RWPE2 (cell line): ENCODE measurements at regions not wholly inside any gene's neighbourhood (a gene's known extent, or its start where the extent isn't known, plus 50 kb on each side); places are given as distances from the start of the nearest gene placed in this dataset.

ENCODE experiments used
- ATAC-seq: fragments of 200-7000 bp; cut with Tn5 transposase; 3 replicates; pipeline ENCODE4 v1.9.1; 2021; ENCODE audit warnings: low read depth
- DNase-seq: peaks from one replicate; pipeline ENCODE4 v3.0.0-alpha.2; 2020; ENCODE audit warnings: low spot score
- H3K27ac ChIP-seq: fragments of 450-650 bp; 2 replicates; pipeline ENCODE4 v1.5.1; 2017; ENCODE audit warnings: mild to moderate bottlenecking; ENCODE audit not compliant: poor library complexity, severe bottlenecking
- H3K27me3 ChIP-seq: fragments of 250-450 bp; sonication (Bioruptor Pico); 2 replicates; pipeline ENCODE4 v1.5.1; 2021; ENCODE audit warnings: mild to moderate bottlenecking, moderate library complexity; ENCODE audit not compliant: insufficient read depth, poor library complexity, severe bottlenecking
- H3K36me3 ChIP-seq: fragments of 250-450 bp; sonication (Bioruptor Pico); 2 replicates; pipeline ENCODE4 v1.5.1; 2020; ENCODE audit warnings: low read depth, mild to moderate bottlenecking, moderate library complexity
- H3K4me1 ChIP-seq: fragments of 250-450 bp; sonication (Bioruptor Pico); 2 replicates; pipeline ENCODE4 v1.5.1; 2021; ENCODE audit warnings: mild to moderate bottlenecking, moderate library complexity; ENCODE audit not compliant: insufficient read depth, poor library complexity, severe bottlenecking
- H3K4me3 ChIP-seq: fragments of 250-450 bp; sonication (Bioruptor Pico); 2 replicates; pipeline ENCODE4 v1.5.1; 2021; ENCODE audit warnings: mild to moderate bottlenecking, moderate library complexity; ENCODE audit not compliant: severe bottlenecking
- H3K9me3 ChIP-seq: fragments of 250-450 bp; sonication (Bioruptor Pico); 2 replicates; pipeline ENCODE4 v1.5.1; 2021; ENCODE audit warnings: mild to moderate bottlenecking, moderate library complexity; ENCODE audit not compliant: severe bottlenecking
- CTCF ChIP-seq: fragments of 450-650 bp; IDR thresholded peaks from one replicate; pipeline ENCODE4 v1.5.1; 2017; ENCODE audit warnings: mild to moderate bottlenecking, moderate library complexity; ENCODE audit not compliant: poor library complexity, severe bottlenecking

DNA sequence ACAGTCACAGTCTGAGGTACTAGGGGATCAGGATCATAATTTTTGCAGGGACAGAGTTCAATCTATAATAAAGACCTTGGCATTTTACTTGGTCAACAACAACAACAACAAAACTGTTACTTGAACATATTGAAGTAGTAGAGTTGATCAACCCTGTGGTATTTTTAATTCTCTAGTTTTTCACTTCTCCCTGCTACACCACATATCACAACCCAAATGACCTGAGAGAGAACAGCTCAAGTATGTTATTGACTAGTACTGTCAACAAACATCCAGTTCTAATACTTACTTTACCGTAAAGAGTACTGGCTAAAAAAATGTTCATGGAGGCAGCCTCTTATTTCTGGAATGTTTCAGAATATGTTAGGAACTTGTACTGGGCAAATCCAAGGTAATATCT, 90.5 kb upstream of the FAM3C start:
- Histone ChIP-seq H3K27ac (no peak overlapping the region), H3K36me3 (no peaks in the 10 kb centered on the region), H3K4me1 (peaks cover 3% of the 10 kb centered on the region), H3K27me3 (no peaks in the 10 kb centered on the region), H3K9me3 (no peaks in the 10 kb centered on the region), H3K4me3 (no peak overlapping the region)
- ATAC-seq = no peak
- no peak for DNase-seq
- no peak for TF ChIP-seq CTCF

DNA sequence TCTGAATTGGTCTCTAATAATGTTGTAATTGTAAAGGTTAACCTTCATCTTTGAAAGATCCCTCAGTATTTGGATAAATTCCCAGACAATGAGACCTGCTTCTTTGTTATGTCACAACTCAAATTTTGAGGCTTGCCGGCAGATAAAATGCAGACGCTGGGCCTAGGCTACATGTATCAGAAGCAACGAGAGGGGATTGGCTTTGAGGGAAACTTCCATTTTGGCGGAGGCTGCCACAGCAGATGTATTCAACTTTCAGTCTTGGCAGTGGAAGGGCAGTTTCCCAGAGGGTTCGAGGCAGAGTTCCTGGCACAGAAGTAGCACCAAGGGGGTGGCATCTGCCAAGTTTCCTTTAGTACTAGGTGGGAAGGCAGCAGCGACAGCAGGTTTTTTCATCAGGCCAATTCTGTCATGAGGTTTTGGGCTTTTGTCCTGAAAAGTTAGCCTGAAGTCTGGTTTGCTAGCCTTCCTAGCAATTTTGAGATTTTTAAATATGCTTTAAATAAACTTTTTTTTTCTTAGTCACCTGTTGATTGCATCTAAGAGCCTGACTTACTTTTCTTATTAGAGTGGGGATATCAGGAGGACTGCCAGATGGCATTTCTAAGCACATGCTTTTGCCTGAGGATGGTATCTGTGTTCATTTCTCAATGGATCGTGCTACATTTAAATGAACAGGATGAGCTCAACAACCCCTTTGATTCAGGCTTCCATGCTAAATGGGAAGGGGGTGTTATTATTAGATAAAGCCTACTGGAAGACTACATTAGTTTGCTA, 89.5 kb upstream of the FAM3C start:
- no peak overlapping the region for H3K4me3 ChIP-seq
- DNase-seq = no peak
- no peak for TF ChIP-seq CTCF
- H3K27ac ChIP-seq = no peak overlapping the region
- peaks cover 3% of the 10 kb centered on the region for H3K4me1 ChIP-seq
- H3K36me3 ChIP-seq = no peaks in the 10 kb centered on the region
- H3K9me3 ChIP-seq = no peaks in the 10 kb centered on the region
- no peak for ATAC-seq
- H3K27me3 ChIP-seq = no peaks in the 10 kb centered on the region

DNA sequence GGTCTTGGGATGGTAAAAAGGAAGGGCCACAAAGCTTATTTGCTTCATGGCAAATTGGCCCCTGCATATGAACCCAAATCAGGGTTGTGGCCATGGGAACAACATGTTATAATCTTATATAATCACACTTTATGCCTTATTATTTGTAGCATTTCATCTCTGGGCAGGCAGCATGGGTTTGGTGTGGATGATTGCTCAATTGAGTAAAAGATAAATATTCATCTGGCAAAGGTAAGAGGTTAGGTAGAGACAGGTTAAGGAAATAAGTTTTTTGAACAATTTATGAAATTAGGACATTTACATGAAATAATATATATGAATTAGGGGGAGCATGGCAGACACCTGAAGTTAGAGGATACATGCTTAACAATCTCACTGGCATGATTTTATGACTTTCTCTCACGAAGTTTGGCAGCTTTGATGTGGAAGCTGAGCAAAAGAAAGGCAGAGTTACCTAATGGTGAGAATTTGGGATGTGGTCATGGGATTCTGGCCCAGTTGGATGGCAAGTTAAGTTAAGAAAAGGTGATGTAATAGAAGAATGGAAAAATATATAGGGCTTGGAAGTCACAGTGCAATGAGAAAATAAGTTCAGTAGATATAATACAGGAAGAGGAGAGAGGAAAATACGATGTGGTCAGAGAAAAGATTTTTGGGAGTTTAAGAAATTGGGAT, 88.1 kb upstream of the FAM3C start:
- Histone ChIP-seq H3K36me3 (no peaks in the 10 kb centered on the region), H3K9me3 (no peaks in the 10 kb centered on the region), H3K4me3 (no peak overlapping the region), H3K4me1 (peaks cover 5% of the 10 kb centered on the region), H3K27ac (no peak overlapping the region), H3K27me3 (no peaks in the 10 kb centered on the region)
- DNase-seq = no peak
- no peak for TF ChIP-seq CTCF
- ATAC-seq = no peak

GRCh38 chr7:121480566-121481335, 84.6 kb upstream of the FAM3C start:
- ATAC-seq = no peak
- TF ChIP-seq CTCF = no peak

More at GRCh38 chr7:121480566-121481335, 84.6 kb upstream of the FAM3C start:
- DNase-seq = no peak
- Histone ChIP-seq H3K27me3 (no peaks in the 10 kb centered on the region), H3K9me3 (no peaks in the 10 kb centered on the region), H3K36me3 (no peaks in the 10 kb centered on the region), H3K4me3 (no peak overlapping the region), H3K4me1 (peaks cover 5% of the 10 kb centered on the region), H3K27ac (no peak overlapping the region)
